ENCODE measurements at regions not wholly inside any gene's neighbourhood (a gene's known extent, or its start where the extent isn't known, plus 50 kb on each side); places are given as distances from the start of the nearest gene placed in this dataset.
A peak's percentile ranks its signal among the peaks of the same experiment; 100 is the strongest.

DNA sequence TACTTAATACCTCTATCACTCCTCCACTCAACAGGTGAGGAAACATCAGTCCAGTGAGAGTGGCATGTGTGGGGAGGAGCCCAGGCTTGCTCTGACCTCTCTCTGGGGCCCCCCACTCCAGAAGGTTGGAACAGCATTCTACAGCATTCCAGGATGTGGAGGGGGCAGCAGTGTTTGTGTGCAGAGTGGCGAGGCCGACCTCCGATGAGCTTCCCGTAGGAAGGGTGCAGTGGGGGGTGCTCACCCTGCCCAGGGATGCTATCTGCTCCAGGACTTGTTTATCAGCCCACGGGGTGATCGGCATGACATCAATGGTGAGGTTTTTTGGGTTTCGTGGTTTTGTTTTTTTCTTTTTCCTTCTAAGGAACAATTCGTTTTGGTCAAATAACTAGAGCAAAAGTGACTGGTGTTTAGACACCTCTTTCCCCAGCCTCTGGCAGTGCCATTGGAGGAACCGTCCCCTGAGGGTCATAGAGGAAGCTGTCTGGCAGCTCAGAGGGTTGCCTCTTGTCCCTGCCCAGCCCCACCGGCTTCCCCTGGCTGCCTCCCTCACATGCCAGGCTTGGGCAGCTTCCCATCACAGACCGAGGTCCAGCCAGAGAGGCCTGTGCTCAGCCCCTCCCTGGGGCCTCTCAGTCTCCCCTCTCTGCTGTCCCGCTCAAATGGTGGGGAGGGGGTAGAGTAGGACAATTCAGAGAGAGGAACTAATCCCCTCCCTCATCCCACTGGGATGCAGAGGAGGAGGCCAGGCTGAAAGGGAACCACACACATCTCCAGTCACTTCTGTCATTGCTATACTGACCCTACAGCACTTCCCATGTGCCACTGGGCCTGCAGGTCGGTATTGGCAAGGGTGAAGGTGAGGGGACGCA lies 96.5 kb downstream of the ZFP36L2 start:
- H3K9ac ChIP-seq (ENCODE audit: low read depth in 1 of 2, low read length in 2 of 2), result no peak overlapping the region

More for the DNA sequence above, 96.5 kb downstream of the ZFP36L2 start:
- no peak for DNase-seq (ENCODE audit: low spot score)
- no peaks in the 10 kb centered on the region for H3K36me3 ChIP-seq (ENCODE audit: control insufficient read depth in 4 of 4, insufficient read depth in 3 of 4, low read depth in 1 of 4, low read length in 3 of 4)
- WGBS, result 81% methylated on average over 14 of the region's 14 CpGs
- no peaks in the 10 kb centered on the region for H3K9me3 ChIP-seq (ENCODE audit: control insufficient read depth in 4 of 4, low read length in 3 of 4)
- H3K4me3 ChIP-seq (ENCODE audit: low read depth in 1 of 3, low read length in 3 of 3), result no peak overlapping the region
- no peaks in the 10 kb centered on the region for H3K27me3 ChIP-seq (ENCODE audit: control insufficient read depth in 4 of 4, insufficient read depth in 4 of 4, low read length in 3 of 4)
- H3K27ac ChIP-seq (ENCODE audit: low read depth in 1 of 2, low read length in 2 of 2), result peak overlapping the region in 1 of 2 donors; percentile 56
- TF ChIP-seq JUND (IDR thresholded peaks at IDR 0.05) (no peak), TAF1 (conservative IDR thresholded peaks at IDR 0.05) (no peak), EGR1 (IDR thresholded peaks at IDR 0.05; ENCODE audit: low read depth in 2 of 2) (no peak), RAD21 (IDR thresholded peaks at IDR 0.05) (no peak), HNF4A (conservative IDR thresholded peaks at IDR 0.05) (no peak), REST (IDR thresholded peaks at IDR 0.05) (no peak), YY1 (IDR thresholded peaks at IDR 0.05) (no peak), GABPA (IDR thresholded peaks at IDR 0.05 in 1 of 2, conservative IDR thresholded peaks at IDR 0.05 in 1 of 2) (no peak), HNF4G (IDR thresholded peaks at IDR 0.05) (no peak), NR2F2 (IDR thresholded peaks at IDR 0.05) (no peak), FOXA1 (IDR thresholded peaks at IDR 0.05) (no peak), ZBTB33 (IDR thresholded peaks at IDR 0.05) (no peak), MAX (IDR thresholded peaks at IDR 0.05) (no peak), RXRA (IDR thresholded peaks at IDR 0.05) (no peak), FOXA2 (IDR thresholded peaks at IDR 0.05) (no peak), SP1 (IDR thresholded peaks at IDR 0.05) (no peak)
- TF ChIP-seq, protein P1, sequence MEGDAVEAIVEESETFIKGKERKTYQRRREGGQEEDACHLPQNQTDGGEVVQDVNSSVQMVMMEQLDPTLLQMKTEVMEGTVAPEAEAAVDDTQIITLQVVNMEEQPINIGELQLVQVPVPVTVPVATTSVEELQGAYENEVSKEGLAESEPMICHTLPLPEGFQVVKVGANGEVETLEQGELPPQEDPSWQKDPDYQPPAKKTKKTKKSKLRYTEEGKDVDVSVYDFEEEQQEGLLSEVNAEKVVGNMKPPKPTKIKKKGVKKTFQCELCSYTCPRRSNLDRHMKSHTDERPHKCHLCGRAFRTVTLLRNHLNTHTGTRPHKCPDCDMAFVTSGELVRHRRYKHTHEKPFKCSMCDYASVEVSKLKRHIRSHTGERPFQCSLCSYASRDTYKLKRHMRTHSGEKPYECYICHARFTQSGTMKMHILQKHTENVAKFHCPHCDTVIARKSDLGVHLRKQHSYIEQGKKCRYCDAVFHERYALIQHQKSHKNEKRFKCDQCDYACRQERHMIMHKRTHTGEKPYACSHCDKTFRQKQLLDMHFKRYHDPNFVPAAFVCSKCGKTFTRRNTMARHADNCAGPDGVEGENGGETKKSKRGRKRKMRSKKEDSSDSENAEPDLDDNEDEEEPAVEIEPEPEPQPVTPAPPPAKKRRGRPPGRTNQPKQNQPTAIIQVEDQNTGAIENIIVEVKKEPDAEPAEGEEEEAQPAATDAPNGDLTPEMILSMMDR (IDR thresholded peaks at IDR 0.05; ENCODE audit: low read depth, low read length, missing input control), result no peak
- TF ChIP-seq, protein P2, sequence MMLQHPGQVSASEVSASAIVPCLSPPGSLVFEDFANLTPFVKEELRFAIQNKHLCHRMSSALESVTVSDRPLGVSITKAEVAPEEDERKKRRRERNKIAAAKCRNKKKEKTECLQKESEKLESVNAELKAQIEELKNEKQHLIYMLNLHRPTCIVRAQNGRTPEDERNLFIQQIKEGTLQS (IDR thresholded peaks at IDR 0.05), result no peak
- peaks cover 2 to 22% (median 9%) of the 10 kb centered on the region in 4 donors for H3K4me1 ChIP-seq (ENCODE audit: control insufficient read depth in 4 of 4, insufficient read depth in 4 of 4, low read length in 3 of 4)

Measured in liver (tissue), 8 donors.